ENCODE measurements at regions not wholly inside any gene's neighbourhood (a gene's known extent, or its start where the extent isn't known, plus 50 kb on each side); places are given as distances from the start of the nearest gene placed in this dataset.

DNA sequence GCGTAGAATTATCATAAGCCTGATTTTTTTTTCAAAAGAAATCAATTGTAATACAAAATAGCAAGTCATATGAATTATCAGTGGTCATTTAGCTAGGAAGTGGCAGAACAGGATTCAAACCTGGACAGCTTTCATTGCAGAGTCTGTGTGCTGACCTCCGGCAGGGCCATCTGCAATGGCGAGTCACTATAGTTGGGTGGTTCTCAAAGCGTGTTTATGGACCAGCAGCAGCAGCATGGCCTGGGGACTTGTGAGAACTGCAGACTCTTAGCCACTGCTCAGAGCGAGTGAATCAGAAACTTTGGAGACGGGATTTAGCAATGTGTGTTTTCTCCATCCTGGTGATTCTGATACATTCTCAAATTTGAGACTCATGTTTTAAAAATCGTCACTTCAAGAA, 202.3 kb upstream of the SUCLG2 start:
- intact Hi-C loops (cut with DNase I) = no loop called here
- H3K36me3 ChIP-seq = no peaks in the 10 kb centered on the region
- no peaks in the 10 kb centered on the region for H3K4me1 ChIP-seq
- no peak for DNase-seq
- no peak overlapping the region for H3K27ac ChIP-seq
- no peak overlapping the region for H3K4me3 ChIP-seq
- H3K9ac ChIP-seq (ENCODE audit: low read depth in 2 of 2, low read length in 2 of 2) = no peak overlapping the region
- H3K9me3 ChIP-seq = no peaks in the 10 kb centered on the region
- TF ChIP-seq, protein P1, sequence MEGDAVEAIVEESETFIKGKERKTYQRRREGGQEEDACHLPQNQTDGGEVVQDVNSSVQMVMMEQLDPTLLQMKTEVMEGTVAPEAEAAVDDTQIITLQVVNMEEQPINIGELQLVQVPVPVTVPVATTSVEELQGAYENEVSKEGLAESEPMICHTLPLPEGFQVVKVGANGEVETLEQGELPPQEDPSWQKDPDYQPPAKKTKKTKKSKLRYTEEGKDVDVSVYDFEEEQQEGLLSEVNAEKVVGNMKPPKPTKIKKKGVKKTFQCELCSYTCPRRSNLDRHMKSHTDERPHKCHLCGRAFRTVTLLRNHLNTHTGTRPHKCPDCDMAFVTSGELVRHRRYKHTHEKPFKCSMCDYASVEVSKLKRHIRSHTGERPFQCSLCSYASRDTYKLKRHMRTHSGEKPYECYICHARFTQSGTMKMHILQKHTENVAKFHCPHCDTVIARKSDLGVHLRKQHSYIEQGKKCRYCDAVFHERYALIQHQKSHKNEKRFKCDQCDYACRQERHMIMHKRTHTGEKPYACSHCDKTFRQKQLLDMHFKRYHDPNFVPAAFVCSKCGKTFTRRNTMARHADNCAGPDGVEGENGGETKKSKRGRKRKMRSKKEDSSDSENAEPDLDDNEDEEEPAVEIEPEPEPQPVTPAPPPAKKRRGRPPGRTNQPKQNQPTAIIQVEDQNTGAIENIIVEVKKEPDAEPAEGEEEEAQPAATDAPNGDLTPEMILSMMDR (IDR thresholded peaks at IDR 0.05) = no peak
- no peaks in the 10 kb centered on the region for H3K27me3 ChIP-seq

DNA sequence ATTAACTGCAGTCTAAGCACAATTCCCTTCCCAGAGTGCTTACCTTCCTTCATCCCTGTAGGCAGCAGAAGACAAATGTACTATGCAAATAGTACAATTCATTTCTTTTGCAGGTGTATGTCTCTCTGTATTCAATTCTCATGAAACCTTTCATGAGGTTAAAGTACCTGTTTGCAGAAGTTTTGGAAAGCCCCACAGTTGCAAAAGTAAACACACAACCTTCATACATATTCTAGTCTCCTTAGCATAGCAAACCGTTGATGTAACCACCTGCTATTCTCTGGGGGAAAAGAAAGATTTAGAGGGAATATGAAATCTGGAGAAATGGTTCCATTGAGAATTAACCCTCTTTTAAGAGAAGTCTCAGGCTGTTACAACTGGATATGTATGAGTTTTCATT, 200.3 kb upstream of the SUCLG2 start:
- H3K4me3 ChIP-seq = no peak overlapping the region
- no peak overlapping the region for H3K27ac ChIP-seq
- no peaks in the 10 kb centered on the region for H3K27me3 ChIP-seq
- TF ChIP-seq, protein P1 (IDR thresholded peaks at IDR 0.05) = no peak
- H3K36me3 ChIP-seq = no peaks in the 10 kb centered on the region
- intact Hi-C loops (cut with DNase I) = no loop called here
- no peaks in the 10 kb centered on the region for H3K9me3 ChIP-seq
- H3K9ac ChIP-seq (ENCODE audit: low read depth in 2 of 2, low read length in 2 of 2) = no peak overlapping the region
- H3K4me1 ChIP-seq = no peaks in the 10 kb centered on the region
- DNase-seq = no peak

DNA sequence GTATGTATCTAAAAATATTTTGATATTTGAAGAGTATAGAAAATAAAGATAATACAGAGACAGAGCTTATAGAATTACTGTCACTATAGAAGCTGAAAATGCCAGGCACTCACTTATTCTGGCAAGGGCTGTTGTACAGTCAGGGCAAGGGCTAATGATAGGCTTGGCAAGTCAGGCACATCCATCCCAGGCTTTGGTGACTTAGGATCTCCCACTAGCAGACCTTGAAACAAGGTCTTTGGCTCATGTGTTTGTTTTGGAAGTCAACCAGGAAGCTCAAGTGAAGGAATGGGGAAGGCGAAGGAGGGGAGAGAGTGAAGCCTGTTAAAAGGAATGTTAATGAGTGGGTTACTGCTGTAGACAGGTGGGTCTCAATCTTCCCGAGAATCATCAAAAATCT, 199.1 kb upstream of the SUCLG2 start:
- Histone ChIP-seq H3K36me3 (no peaks in the 10 kb centered on the region), H3K27ac (no peak overlapping the region), H3K9me3 (no peaks in the 10 kb centered on the region), H3K4me3 (no peak overlapping the region), H3K4me1 (no peaks in the 10 kb centered on the region), H3K27me3 (no peaks in the 10 kb centered on the region), H3K9ac (ENCODE audit: low read depth in 2 of 2, low read length in 2 of 2) (no peak overlapping the region)
- intact Hi-C loops (cut with DNase I) = no loop called here
- TF ChIP-seq, protein P1 (IDR thresholded peaks at IDR 0.05) = no peak
- DNase-seq = no peak

DNA sequence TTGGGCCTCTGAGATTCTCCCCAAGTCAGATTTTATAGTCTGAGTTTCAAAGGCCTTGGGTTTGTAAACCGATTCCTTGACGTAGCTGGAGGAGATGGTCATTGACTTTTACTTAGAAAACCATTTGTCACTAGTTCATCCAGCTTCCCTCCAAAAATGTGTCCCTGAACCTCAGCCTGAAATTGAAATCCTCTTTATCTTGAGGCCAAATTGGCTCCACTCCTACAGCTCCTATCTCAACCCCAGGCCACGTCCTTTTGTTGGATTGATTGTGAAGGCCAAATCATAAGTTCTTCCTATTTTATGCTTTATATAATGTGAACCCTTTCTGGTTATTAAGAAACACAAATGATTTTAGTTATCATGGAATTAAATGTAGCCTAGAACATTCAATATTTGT, 193.9 kb upstream of the SUCLG2 start:
- no peaks in the 10 kb centered on the region for H3K36me3 ChIP-seq
- intact Hi-C loops (cut with DNase I) = no loop called here
- H3K4me1 ChIP-seq = no peaks in the 10 kb centered on the region
- no peak overlapping the region for H3K9ac ChIP-seq (ENCODE audit: low read depth in 2 of 2, low read length in 2 of 2)
- H3K27ac ChIP-seq = no peak overlapping the region
- TF ChIP-seq, protein P1 (IDR thresholded peaks at IDR 0.05) = no peak
- H3K27me3 ChIP-seq = no peaks in the 10 kb centered on the region
- H3K9me3 ChIP-seq = no peaks in the 10 kb centered on the region
- no peak overlapping the region for H3K4me3 ChIP-seq
- no peak for DNase-seq

DNA sequence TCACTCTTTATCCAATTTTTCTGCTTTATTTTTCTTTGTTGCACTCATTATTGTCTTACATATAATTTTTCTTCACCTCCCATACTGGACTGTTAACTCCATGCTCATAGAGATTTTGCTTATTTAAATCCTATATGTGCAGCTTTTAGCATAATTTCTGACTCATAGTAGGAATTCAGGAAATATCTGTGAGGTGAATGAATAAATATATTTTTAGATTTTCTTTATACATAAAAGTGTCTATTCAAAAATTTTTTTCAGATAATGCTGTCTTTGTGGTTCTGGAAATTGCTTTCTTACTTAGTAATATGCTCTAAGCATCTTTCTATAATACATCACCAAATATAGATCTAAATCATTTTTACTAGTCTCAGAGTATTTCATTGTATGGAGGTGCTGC, 191.8 kb upstream of the SUCLG2 start:
- Histone ChIP-seq H3K9me3 (no peaks in the 10 kb centered on the region), H3K27ac (no peak overlapping the region), H3K9ac (ENCODE audit: low read depth in 2 of 2, low read length in 2 of 2) (no peak overlapping the region), H3K36me3 (no peaks in the 10 kb centered on the region), H3K4me1 (no peaks in the 10 kb centered on the region), H3K4me3 (no peak overlapping the region), H3K27me3 (no peaks in the 10 kb centered on the region)
- TF ChIP-seq, protein P1 (IDR thresholded peaks at IDR 0.05) = no peak
- intact Hi-C loops (cut with DNase I) = no loop called here
- DNase-seq = no peak

DNA sequence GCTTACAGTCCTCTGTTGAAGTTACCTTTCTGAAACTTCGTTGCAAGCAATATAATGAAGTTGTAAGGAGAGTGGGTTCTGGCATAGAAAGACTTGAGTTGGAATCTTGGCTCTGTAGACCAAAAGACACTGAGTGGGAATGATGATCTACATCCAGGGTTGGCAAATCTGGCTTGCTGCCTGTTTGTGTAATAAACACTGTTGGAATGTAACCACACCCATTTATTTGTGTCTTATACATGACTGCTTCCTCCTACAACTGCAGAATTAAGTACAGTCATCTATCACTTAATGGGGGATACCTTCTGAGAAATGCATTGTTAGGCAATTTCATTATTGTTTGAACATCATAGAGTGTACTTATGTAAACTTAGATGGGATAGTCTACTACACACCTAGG, 178.4 kb upstream of the SUCLG2 start:
- TF ChIP-seq, protein P1 (IDR thresholded peaks at IDR 0.05) = no peak
- intact Hi-C loops (cut with DNase I) = no loop called here
- Histone ChIP-seq H3K36me3 (no peaks in the 10 kb centered on the region), H3K9ac (ENCODE audit: low read depth in 2 of 2, low read length in 2 of 2) (no peak overlapping the region), H3K27me3 (no peaks in the 10 kb centered on the region), H3K4me1 (no peaks in the 10 kb centered on the region), H3K4me3 (no peak overlapping the region), H3K27ac (no peak overlapping the region), H3K9me3 (no peaks in the 10 kb centered on the region)
- DNase-seq = no peak

Data from colonic mucosa (tissue), 4 donors.